NCI-H2196 (cell line): ENCODE measurements at regions not wholly inside any gene's neighbourhood (a gene's known extent, or its start where the extent isn't known, plus 50 kb on each side); places are given as distances from the start of the nearest gene placed in this dataset.

Source experiments
- DNase-seq: peaks from one replicate; lab custom pipeline; 2025; ENCODE audit not compliant: unreplicated experiment; lab: John Stamatoyannopoulos, UW

DNA sequence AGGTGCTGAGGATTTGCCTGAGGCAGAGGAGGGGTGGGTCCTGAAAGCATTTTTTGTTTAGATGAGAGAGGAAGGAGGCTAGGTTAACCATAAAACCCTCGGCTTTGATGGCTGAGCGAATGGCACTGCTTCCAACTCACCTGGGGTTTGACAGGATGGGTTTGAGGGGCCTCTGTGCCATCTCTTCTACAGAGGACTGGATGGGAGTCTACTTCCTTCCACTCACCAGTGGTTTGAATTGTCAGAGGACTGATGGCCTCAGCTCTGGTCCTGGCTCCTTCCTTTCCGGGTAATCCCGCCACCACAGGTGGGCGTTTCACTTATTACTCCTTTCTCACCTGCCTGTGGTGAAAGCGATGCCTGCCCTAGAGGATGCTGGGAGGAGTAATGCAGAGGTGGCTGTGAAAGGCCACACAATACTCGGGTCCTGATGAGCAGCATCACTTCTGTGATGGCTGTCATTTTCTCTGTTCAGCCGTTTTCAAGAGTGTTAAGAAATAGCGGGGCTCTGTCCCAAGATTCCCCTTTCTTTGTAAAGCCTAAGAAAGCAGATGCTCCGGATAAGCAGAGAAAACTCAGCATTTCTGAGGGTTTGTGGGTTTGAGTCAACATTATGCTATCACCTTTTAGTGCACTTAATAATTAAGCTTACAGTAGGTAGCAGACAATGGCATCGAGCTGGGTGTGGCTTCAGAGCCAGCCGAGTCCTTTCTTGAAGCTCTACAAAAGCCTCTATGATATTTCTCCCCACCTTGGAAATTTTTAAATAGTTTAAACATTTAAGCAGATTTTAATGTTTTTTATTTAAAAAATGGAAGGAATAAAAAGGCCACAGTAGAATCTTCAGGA lies 220.7 kb downstream of the HLX start:
- DNase-seq = no peak

DNA sequence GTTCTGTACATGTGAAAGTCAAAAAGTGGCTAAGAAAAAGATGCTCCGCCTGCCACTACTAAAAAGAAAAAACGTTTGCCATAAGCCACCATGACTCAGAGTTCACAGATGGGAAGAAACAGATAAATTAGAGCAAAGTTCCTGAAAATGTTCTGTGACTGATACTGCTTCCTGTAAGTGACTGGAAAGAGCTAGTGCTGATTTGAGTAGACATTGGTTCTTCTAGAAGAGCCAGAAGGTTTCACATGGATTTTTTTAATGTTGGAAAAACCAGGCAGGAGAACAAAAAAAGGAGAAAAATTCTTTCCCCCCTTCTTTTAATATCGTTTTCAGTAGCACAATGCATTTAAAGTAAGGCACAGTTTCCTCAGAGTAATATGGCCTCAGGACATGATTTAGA lies 221.4 kb downstream of the HLX start:
- DNase-seq = no peak

DNA sequence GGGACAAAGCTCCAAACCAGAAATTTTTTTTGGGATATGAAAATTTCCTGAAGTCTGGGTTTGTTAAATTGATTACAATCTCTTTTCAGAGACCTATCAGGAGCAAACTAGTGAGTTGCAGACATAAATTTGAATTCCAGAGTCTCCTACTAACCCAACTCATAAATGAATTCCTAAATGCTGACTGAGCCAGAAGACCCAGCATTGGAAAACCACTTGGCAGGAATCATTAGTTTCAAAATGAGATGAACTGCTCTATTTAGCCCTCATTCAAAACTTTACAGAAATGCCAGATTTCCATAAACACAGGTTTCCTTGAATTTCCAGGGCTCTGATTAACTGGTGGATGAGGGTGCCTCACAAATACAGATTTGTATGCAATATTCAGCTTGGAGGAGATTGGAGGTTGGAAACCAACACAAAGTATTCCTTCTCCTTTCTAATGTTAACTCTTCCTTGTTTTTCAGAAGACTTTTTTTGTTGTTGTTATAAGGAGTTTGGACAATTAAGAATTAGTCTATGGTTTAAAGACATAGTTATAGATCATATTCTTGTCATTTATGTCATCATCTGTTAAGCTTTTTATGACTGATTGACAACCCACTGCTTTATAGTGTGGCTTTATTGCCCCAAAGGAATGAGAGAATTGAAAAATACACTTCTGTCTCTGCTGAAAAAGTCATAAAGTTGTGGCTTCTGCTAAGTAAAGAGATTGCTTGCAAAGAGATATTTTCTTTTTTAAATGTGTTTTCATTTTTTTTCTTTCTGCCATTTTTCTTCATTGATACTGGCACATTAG lies 222.8 kb downstream of the HLX start:
- DNase-seq = no peak

DNA sequence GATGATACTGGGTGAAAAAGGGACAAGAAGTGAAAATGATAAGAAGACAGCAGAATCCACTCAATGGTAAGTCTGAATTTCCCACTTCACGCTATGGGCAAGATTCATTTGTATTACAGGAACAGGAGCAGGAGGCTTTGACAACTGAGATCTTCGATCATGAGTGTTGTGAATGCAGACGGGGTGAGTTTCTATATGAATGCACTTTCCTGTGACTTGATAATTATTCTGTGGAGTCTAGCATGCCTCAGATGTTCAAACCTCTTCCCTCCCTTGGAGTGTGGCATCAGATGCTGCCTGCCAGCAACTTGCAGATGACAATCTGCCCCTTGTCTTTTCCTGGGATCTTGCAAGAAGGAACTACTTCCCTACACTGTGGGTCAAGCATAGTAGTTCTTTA lies 225.4 kb downstream of the HLX start:
- no peak for DNase-seq

DNA sequence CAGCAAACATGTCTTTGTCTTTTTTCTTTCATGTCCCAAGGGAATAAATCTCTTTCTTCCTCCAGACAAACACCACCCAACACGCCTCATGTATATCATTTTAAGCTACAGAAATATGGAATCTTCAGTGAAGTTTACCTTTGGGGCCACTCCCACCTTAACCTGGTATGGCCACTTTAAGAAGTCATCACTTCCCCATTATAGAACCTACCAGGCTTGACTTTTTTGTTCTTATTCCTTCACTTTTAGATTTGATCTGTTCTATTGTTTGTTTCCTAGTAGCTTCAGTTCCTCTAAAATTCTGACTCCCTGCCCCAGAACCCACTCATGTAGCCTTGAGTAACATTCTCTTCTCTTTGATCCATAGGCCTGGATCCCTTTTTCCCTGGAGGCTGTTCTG lies 226.3 kb downstream of the HLX start:
- DNase-seq = no peak

DNA sequence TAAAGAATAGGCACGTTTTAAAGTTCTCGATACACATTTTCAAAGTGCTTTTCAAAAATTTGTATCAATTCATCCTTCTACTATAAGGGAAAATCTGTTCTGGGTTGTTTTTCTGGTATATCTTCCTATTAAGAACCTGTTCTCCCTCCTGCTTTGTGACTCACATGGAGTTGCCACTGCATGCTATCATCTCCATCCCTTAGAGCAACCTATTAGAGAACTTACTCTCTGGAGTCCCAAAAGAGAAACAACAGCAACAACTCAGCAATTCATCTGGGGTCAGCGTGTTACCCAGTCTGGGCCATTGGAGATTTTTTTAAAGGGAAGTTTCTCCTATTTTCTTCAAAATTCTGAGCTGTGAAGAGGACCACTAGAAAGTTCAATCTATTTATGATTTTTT lies 227.4 kb downstream of the HLX start:
- no peak for DNase-seq

DNA sequence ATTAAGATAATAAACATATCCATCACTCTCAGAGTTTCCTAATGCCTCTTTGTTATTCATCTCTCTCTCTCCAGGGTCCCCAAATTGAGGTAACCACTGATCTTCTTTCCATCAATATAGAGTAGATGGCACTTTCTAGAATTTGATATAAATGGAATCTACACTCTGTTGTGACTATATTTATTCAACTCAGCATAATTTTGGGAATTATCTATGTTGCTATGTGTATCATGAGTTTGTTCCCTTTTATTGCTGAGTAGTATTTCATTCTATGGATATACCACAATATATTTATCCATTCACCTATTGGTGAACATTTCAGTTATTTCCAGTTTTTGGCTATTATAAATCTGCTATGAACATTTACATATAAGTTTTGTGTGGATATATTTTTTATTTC lies 230.7 kb downstream of the HLX start:
- no peak for DNase-seq

DNA sequence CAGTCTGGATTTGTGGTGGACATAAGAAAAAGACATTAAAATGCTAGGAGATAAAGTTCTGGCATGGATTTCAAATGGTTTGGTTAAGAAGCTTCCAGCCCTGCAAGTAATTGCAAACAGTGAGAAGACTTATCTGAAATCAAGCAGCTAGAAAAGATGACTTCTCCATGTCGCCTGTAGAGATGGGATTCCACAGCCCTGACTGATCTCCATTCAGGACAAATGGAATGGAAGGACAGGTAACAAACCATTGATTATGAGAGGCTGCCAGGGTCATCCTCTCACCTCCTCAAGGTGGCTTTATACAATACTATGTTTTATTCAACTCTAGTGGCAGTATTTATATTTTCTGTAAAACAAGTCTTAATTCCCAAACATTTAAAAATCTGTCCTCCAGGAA lies 237.9 kb downstream of the HLX start:
- DNase-seq = no peak

DNA sequence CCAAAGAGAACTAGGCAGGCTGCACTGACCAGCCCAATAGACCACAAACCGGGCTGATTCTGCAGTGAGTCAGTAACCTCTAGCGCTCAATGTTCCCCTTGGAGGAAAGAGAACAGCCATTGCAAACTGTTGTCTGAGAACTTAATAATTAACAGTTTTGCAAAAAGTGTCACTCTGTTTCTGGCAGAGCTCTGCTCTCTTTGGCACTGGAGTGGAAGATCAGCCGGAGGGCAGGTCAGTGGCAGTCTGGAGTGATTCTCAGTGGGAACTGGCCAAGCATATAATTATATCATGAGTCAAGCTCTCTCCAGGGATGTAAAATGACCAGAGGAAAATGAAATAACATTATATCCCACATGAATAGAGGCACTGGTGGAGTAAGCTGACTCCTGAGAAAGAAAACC lies 238.3 kb downstream of the HLX start:
- DNase-seq = no peak

DNA sequence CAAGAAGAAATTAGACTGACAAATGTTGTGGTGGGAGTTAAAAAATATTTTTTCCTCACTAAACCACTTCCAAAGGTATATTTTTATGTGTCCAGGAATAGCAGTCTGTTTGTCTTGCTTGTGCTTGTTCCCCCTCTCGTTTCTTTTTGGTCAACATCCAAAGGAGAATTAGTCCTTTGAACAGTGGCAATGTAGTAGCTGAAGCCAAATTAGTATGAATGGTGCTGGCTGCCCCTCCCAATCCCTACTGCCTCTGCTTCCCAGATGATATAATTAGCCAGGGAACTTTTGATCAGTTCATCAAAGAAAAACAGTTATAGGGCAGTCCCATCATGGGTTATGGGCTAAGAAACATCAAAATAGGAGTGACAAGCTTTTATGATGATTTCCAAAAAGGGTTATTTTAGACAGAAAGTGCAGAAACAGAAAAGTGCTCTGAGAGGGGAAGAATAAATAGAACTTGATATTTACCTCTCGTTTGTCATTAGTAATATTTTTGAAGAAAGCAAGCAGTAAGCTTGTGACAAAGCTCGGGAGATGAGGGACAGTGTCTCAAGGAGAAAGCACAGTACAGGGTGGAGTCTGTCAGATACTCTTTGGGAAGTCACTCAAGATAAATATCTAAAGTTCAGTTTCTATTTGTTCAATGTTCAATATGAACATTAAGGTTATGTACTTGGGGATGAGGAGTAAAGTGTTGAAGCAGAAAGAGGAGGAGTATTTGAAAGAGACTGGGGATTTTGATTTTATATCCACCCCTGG lies 239.1 kb downstream of the HLX start:
- no peak for DNase-seq

DNA sequence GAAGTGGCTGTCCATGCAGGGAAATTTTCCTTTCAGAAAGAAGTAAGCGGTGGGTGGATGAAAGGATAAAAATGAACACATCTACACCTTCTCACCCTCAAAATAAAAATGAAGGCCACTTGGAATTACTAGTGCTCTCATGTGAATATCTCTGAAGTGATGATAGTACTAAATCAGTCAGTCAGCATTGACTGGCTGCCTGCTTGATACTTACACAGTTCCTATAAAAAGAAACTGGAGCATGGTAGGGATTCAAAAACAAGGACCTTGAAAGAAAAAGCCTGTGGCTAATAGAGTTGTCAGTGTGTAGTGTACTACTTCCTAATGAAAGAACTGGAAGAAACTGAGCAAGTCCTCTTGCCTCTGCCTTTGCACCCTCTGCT lies 239.7 kb downstream of the HLX start:
- DNase-seq = no peak

DNA sequence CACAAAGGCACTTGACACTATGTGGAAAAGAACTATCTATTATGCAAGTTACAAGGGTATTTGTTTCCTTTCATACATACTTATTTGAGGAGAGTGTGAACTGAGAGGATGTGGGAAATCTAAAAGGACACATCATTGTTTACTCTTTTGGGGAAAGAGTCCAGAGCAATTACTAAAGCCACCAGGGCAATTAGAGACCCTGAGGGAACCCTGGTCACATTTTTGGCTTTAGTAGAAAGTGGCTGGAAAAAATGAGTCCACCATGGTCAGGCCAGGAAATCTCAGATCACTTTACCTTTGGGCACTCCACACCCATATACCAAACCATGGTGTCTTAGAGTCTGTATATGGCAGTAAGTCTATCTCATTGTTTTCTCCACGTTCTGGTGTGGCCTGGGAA lies 243.3 kb downstream of the HLX start:
- DNase-seq = no peak

DNA sequence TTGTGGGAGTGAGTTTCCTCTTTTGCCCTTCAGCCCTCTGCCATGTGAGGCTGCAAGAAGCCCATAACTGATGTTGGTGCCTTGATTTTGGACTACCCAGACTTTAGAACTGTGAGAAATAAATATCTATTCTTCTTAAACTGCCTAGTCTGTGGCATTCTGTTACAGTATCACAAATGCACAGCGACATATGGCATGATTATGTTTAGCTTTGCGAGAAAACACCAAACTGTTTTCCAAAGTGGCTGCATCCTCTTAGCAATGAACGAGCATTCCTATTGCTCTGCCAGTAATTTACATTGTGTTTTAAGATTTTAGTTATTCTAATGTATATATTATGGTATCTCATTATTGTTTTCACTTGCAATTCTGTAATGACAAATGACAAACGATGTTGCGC lies 246.7 kb downstream of the HLX start:
- no peak for DNase-seq

DNA sequence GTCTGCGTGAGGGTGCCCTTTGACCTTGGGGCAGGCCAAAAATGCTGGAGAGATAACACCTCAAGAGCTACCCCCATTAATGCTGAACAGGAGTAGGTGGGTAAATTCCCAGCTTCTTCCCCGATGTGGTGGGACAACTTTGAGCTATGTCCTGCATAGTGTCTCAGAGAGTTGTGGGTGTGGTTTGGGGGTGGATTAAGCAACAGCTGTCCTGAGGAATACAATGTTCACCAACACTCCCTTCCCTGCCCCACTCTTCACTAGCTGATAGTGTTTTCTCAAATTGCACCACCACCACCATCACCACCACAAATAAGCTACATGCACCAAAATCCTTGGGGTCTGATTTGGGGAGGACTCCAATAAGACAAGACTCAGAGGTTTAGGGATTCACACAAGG lies 258.4 kb downstream of the HLX start:
- no peak for DNase-seq

DNA sequence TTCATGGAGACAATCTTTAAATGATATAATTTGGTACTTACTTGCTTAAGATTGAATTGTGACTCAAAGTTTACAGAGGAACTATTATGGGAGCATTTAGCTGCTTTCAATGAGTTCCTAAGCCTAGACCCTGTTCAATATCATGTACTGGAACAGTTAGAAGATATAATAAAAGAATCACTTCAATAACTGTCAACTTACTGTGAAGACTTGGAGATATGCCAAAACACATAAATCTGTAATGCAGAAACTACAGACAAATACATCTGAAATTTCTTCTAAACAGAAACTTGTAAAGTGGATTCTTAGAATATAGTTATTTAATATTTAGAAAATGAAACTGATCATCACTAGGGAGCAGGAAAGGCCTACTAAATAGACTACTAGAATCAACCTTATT lies 259.3 kb downstream of the HLX start:
- no peak for DNase-seq

DNA sequence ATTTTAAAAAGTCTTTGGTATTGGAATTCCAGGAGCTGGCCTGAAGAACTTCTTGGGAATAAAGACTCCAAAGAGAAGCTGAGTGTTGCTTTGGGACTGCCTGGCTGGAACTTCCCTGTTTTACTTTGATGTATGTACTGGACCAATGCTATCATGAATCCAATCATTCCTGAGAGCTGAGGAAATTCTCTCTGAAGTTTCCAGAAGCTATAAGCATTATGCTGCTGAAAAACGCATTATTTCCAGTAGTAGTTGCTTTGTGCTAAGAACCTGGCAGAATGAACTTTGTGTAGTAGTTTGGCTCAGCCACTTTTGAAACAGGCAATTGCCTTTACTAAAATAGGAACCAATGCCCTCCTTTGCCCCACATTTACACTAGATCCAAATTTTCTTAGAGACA lies 260.7 kb downstream of the HLX start:
- DNase-seq = no peak

DNA sequence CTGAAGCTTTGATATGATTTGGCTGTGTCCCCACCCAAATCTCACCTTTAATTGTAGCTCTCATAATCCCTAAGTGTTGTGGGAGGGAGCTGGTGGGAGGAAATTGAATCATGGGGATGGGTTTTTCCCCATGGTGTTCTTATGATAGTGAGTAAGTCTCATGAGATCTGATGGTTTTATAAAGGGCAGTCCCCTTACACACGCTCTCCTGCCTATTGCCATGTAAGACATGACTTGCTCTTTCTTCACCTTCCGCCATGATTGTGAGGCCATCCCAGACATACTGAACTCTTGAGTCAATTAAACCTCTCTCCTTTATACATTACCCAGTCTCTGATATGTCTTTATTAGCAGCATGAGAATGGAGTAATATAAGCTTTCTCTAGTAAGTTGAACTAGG lies 261.9 kb downstream of the HLX start:
- no peak for DNase-seq

DNA sequence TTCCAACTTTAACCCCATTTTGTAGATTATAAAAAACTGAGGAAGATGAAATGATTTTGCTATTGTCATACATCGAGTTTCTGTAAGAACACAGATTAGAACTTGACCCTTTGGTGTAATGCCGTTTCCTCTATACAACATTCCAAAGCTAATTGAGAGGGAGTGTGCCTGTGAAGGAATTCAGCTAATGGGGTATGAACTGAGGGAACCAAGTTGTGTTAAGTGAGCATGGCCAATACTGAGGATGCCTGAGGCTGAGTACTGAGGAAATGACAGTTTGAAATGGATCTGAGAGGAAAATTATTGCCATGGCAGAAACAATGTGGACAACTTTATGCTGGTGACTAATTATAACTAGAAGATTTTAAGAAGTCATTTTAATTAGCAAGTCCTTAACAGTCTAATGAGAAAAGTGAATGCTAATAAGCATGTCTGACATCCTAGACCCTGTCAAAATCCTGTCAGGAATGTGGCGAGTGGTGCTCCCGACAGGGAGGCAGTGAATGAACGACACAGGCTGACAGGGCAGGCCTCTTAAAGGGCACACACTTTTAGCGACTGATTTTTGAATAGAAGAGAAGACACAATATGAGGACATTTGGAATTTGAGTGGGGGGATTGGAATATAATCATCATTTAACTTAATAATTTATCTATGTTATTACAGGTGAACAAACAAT lies 262.5 kb downstream of the HLX start:
- DNase-seq = no peak

DNA sequence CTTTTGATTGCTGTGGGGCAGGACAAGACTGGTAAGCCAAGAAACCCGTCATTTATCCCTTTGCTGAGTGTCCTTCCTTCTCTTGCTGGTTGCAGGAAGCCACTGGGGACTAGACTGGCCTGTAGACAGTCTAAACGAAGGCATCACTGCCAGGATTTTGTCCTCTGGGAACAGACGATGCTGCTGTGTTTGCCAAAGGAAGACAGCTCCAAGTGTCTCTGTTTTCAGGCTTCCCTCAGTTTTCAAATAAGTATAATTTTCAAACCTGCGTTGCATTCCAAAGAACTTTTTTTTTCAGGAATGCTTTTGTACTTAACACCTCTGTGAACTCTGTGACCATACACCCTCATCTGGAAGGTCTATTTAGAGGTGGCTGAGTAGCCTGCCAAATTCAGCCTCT lies 269.4 kb downstream of the HLX start:
- no peak for DNase-seq

DNA sequence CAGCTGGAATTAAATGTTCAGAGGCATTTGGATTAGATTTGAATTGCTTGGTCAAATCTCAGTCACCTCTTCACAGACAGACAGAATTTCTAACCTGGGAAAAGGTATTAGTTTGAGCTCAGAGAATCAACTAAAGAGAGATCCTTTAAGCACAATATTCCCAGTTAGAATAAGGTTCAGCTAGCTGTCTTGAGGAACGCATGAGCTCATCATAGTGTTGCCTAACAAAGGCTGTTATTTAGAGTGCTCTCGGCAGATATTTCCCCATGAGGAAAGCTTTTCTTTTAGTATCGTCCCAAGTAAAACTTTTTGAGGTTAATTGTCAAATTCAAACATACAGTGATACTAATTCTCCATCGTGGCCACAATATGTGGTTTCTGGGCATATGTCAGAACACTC lies 269.9 kb downstream of the HLX start:
- no peak for DNase-seq

DNA sequence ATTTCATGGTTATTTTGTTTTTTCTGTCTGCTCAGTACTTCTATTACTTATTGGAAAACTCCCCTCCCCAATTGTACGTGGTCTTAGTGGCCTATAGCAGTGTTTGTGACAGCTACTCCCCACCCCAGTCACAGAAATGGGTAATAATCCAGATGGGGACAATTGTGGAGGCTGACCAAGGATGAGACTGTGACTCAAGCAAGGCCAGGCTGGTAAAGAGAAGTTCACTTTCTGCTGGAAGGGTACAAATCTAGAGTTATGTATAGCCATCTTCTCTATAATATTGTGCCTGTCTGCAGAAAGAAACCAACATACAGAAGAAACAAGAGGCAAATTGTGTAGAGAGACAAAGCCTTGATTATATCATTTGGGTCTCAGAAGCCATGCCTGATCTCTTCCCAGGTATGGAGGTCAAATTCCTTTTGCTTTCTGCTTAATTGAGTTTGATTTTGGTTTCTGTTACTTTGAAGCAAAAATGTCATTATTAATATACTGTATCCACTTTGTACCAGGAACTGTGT lies 270.4 kb downstream of the HLX start:
- no peak for DNase-seq
